Thymus (tissue), 11 donors: ENCODE measurements at regions not wholly inside any gene's neighbourhood (a gene's known extent, or its start where the extent isn't known, plus 50 kb on each side); places are given as distances from the start of the nearest gene placed in this dataset.
"Not testable (repeated sequence)": the region's sequence is repeated elsewhere in the genome, so short reads cannot be mapped to it uniquely, and the experiment has no call there.

Source experiments
- DNase-seq, 9 donors: peaks; one replicate each; pipeline ENCODE4 v3.0.0-alpha.2; 2013; ENCODE audit warnings: low spot score in 9 of 9, low read depth in 6 of 9, missing footprints in 1 of 9
- H3K27ac ChIP-seq, 2 donors: one replicate each; pipeline ENCODE4 v1.5.1; 2013; ENCODE audit warnings: control low read depth in 1 of 2, low read depth in 1 of 2, low read length in 1 of 2, mild to moderate bottlenecking in 1 of 2, moderate library complexity in 1 of 2
- H3K27me3 ChIP-seq, 2 donors: one replicate each; pipeline ENCODE4 v1.5.1; 2013; ENCODE audit warnings: low read length in 1 of 2; ENCODE audit not compliant: control insufficient read depth in 2 of 2, insufficient read depth in 1 of 2
- H3K36me3 ChIP-seq, 2 donors: one replicate each; pipeline ENCODE4 v1.5.1; 2013; ENCODE audit warnings: low read length in 1 of 2, mild to moderate bottlenecking in 1 of 2, moderate library complexity in 1 of 2; ENCODE audit not compliant: control insufficient read depth in 2 of 2, insufficient read depth in 2 of 2
- H3K4me1 ChIP-seq, 2 donors: one replicate each; pipeline ENCODE4 v1.5.1; 2013; ENCODE audit warnings: low read length in 2 of 2; ENCODE audit not compliant: control insufficient read depth in 2 of 2, insufficient read depth in 2 of 2
- H3K4me3 ChIP-seq, 2 donors: one replicate each; pipeline ENCODE4 v1.5.1; 2013; ENCODE audit warnings: low read length in 2 of 2, control low read depth in 1 of 2, mild to moderate bottlenecking in 1 of 2
- H3K9me3 ChIP-seq, 2 donors: one replicate each; pipeline ENCODE4 v1.5.1; 2013; ENCODE audit warnings: low read length in 1 of 2, mild to moderate bottlenecking in 1 of 2; ENCODE audit not compliant: control insufficient read depth in 2 of 2, insufficient read depth in 1 of 2
- WGBS: extraction: QIAGEN DNeasy Blood & Tissue Kit; methylation state at CpG from one replicate; pipeline ENCODE4 v1.1.7; 2013; 5-methylcytosine and 5-hydroxymethylcytosine counted together
- donor health status: healthy.

- H3K9me3 ChIP-seq, H3K27ac ChIP-seq, H3K27me3 ChIP-seq, H3K36me3 ChIP-seq, DNase-seq, H3K4me3 ChIP-seq, H3K4me1 ChIP-seq: not testable (repeated sequence)
- 96% methylated on average over 11 of the region's 11 CpGs for WGBS
Measured at GRCh38 chr4:65223074-65223473, 447.2 kb downstream of the EPHA5 start.

- Histone ChIP-seq H3K36me3 (no peaks in the 10 kb centered on the region), H3K9me3 (no peaks in the 10 kb centered on the region), H3K4me3 (no peak overlapping the region), H3K4me1 (no peaks in the 10 kb centered on the region), H3K27ac (no peak overlapping the region), H3K27me3 (no peaks in the 10 kb centered on the region)
- 92% methylated on average over 2 of the region's 2 CpGs for WGBS
- DNase-seq = no peak
Measured at GRCh38 chr4:65217179-65217578, 453.1 kb downstream of the EPHA5 start.

GRCh38 chr4:65202853-65203236 lies 467.4 kb downstream of the EPHA5 start:
- no peaks in the 10 kb centered on the region for H3K9me3 ChIP-seq

GRCh38 chr4:65202165-65202852 lies 468.0 kb downstream of the EPHA5 start:
- H3K36me3 ChIP-seq = no peaks in the 10 kb centered on the region
- H3K9me3 ChIP-seq = no peaks in the 10 kb centered on the region
- H3K27me3 ChIP-seq = no peaks in the 10 kb centered on the region
- no peak overlapping the region for H3K27ac ChIP-seq
- 79% methylated on average over 2 of the region's 2 CpGs for WGBS
- no peak overlapping the region for H3K4me3 ChIP-seq
- DNase-seq = no peak
- no peaks in the 10 kb centered on the region for H3K4me1 ChIP-seq

More at GRCh38 chr4:65202853-65203236, 467.4 kb downstream of the EPHA5 start:
- Histone ChIP-seq H3K27me3 (no peaks in the 10 kb centered on the region), H3K36me3 (no peaks in the 10 kb centered on the region), H3K4me1 (no peaks in the 10 kb centered on the region), H3K27ac (no peak overlapping the region), H3K4me3 (no peak overlapping the region)
- DNase-seq = no peak

GRCh38 chr4:65195666-65196065 lies 474.6 kb downstream of the EPHA5 start:
- H3K4me1 ChIP-seq = no peaks in the 10 kb centered on the region
- H3K4me3 ChIP-seq = no peak overlapping the region
- H3K27me3 ChIP-seq = no peaks in the 10 kb centered on the region
- H3K9me3 ChIP-seq = peaks cover 0 to 4% of the 10 kb centered on the region in 2 donors
- H3K36me3 ChIP-seq = no peaks in the 10 kb centered on the region
- no peak overlapping the region for H3K27ac ChIP-seq
- DNase-seq = no peak
- 93% methylated on average over 5 of the region's 5 CpGs for WGBS

- H3K36me3 ChIP-seq = no peaks in the 10 kb centered on the region
- no peaks in the 10 kb centered on the region for H3K27me3 ChIP-seq
- no peak for DNase-seq
- H3K27ac ChIP-seq = no peak overlapping the region
- H3K4me3 ChIP-seq = no peak overlapping the region
- H3K9me3 ChIP-seq = peaks cover 0 to 4% of the 10 kb centered on the region in 2 donors
- 84% methylated on average over 2 of the region's 2 CpGs for WGBS
- no peaks in the 10 kb centered on the region for H3K4me1 ChIP-seq
Measured at GRCh38 chr4:65195002-65195401, 475.3 kb downstream of the EPHA5 start.

- no peaks in the 10 kb centered on the region for H3K36me3 ChIP-seq
- DNase-seq = no peak
- peaks cover 0 to 4% of the 10 kb centered on the region in 2 donors for H3K9me3 ChIP-seq
- 91% methylated on average over 7 of the region's 7 CpGs for whole genome bisulfite sequencing
- no peaks in the 10 kb centered on the region for H3K4me1 ChIP-seq
- H3K4me3 ChIP-seq = no peak overlapping the region
- H3K27ac ChIP-seq = no peak overlapping the region
- H3K27me3 ChIP-seq = no peaks in the 10 kb centered on the region
Measured at GRCh38 chr4:65193985-65194384, 476.3 kb downstream of the EPHA5 start.

GRCh38 chr4:65190780-65191179 lies 479.5 kb downstream of the EPHA5 start:
- H3K36me3 ChIP-seq = no peaks in the 10 kb centered on the region
- H3K4me1 ChIP-seq = no peaks in the 10 kb centered on the region

GRCh38 chr4:65175585-65175984 lies 494.7 kb downstream of the EPHA5 start:
- H3K4me1 ChIP-seq = no peaks in the 10 kb centered on the region
- DNase-seq = no peak
- no peaks in the 10 kb centered on the region for H3K27me3 ChIP-seq
- no peaks in the 10 kb centered on the region for H3K36me3 ChIP-seq
- H3K9me3 ChIP-seq = no peaks in the 10 kb centered on the region
- H3K4me3 ChIP-seq = no peak overlapping the region
- H3K27ac ChIP-seq = no peak overlapping the region
- 95% methylated on average over 5 of the region's 5 CpGs for WGBS

More at GRCh38 chr4:65190780-65191179, 479.5 kb downstream of the EPHA5 start:
- Histone ChIP-seq H3K4me3 (no peak overlapping the region), H3K9me3 (peaks cover 0 to 4% of the 10 kb centered on the region in 2 donors), H3K27ac (no peak overlapping the region), H3K27me3 (no peaks in the 10 kb centered on the region)
- 93% methylated on average over 2 of the region's 2 CpGs for WGBS
- no peak for DNase-seq
